Endothelial cell of umbilical vein (primary cell): ENCODE measurements at regions not wholly inside any gene's neighbourhood (a gene's known extent, or its start where the extent isn't known, plus 50 kb on each side); places are given as distances from the start of the nearest gene placed in this dataset.

Experiments used
- BruUV-seq: library from RNA; stranded (reverse); fragments of 400-500 nt; replicated peaks from 2 replicates; lab custom pipeline; 2021; lab: Mats Ljungman, UMichigan
- CTCF ChIA-PET: fragments of 300-600, 350-600 bp; sonication (Branson Sonifier 250); formaldehyde crosslinking; loops from one replicate; lab custom pipeline; 2021; ENCODE audit warnings: antibody characterized with exemption, inconsistent platforms; lab: Charles Lee
- POLR2A ChIA-PET: fragments of 300-600, 350-600 bp; sonication (Branson Sonifier 250); formaldehyde crosslinking; loops from one replicate; lab custom pipeline; 2021; ENCODE audit warnings: antibody characterized with exemption, inconsistent platforms; lab: Charles Lee
- DNase-seq: peaks from one replicate; pipeline ENCODE4 v3.0.0-alpha.2; 2011; ENCODE audit warnings: low read depth, low spot score
- FAIRE-seq: peaks from 2 replicates; lab custom pipeline; 2011; peaks lifted over from hg19 to GRCh38; lab: Jason Lieb, UNC
- H2AFZ ChIP-seq: 2 replicates; pipeline ENCODE4 v1.6.0; 2012; ENCODE audit warnings: low read depth, low read length, control low read depth, inconsistent platforms
- H3K27ac ChIP-seq: 2 replicates; pipeline ENCODE4 v1.5.1; 2011; ENCODE audit warnings: low read depth, mild to moderate bottlenecking, control low read depth, low read length, moderate library complexity; ENCODE audit not compliant: insufficient read depth
- H3K27me3 ChIP-seq, 2 experiments: 2 replicates each; pipeline versions ENCODE4 v1.6.0 to v1.6.1; 2011; ENCODE audit warnings: low read length in 2 of 2, mixed read lengths in 1 of 2; ENCODE audit not compliant: control insufficient read depth in 2 of 2, insufficient read depth in 2 of 2
- H3K36me3 ChIP-seq, 2 experiments: 2 replicates in 1 of 2; 3 replicates in 1 of 2; pipeline ENCODE4 v1.5.1; 2011; ENCODE audit warnings: low read length in 2 of 2, mild to moderate bottlenecking in 1 of 2, moderate library complexity in 1 of 2; ENCODE audit not compliant: control insufficient read depth in 2 of 2, insufficient read depth in 2 of 2; ENCODE audit errors: extremely low read depth in 1 of 2
- H3K4me1 ChIP-seq: 3 replicates; pipeline ENCODE4 v1.5.1; 2011; ENCODE audit warnings: mild to moderate bottlenecking, low read length; ENCODE audit not compliant: control insufficient read depth, insufficient read depth; ENCODE audit errors: extremely low read depth
- H3K4me2 ChIP-seq: 2 replicates; pipeline ENCODE4 v1.6.1; 2011; ENCODE audit warnings: low read length, control low read depth, mixed read lengths; ENCODE audit not compliant: insufficient read depth
- H3K4me3 ChIP-seq, 3 experiments: fragments of 200-600 bp in 1 of 3; sonication (generic), shearing (Covaris generic) in 1 of 3; replicated peaks in 1 of 3; 2 replicates each; pipeline ENCODE4 v1.5.1; 2011 to 2016; ENCODE audit warnings: control low read depth in 3 of 3, low read length in 3 of 3, mild to moderate bottlenecking in 2 of 3, inconsistent platforms in 1 of 3, low read depth in 1 of 3, moderate library complexity in 1 of 3; ENCODE audit not compliant: insufficient read depth in 1 of 3
- H3K79me2 ChIP-seq: 2 replicates; pipeline ENCODE4 v1.6.0; 2012; ENCODE audit warnings: low read length, inconsistent platforms; ENCODE audit not compliant: control insufficient read depth, insufficient read depth
- H3K9ac ChIP-seq: replicated peaks from 2 replicates; pipeline ENCODE3; 2011; ENCODE audit warnings: low read length, control low read depth; ENCODE audit not compliant: insufficient read depth; ENCODE audit errors: extremely low read depth
- H3K9me1 ChIP-seq: replicated peaks from 3 replicates; pipeline ENCODE4 v1.6.0; 2011; ENCODE audit warnings: mild to moderate bottlenecking, low read length; ENCODE audit not compliant: control insufficient read depth, insufficient read depth; ENCODE audit errors: extremely low read depth
- H3K9me3 ChIP-seq: replicated peaks from 2 replicates; pipeline ENCODE4 v1.5.1; 2012; ENCODE audit warnings: low read length, inconsistent platforms; ENCODE audit not compliant: control insufficient read depth, insufficient read depth
- H4K20me1 ChIP-seq: replicated peaks from 2 replicates; pipeline ENCODE3; 2011; ENCODE audit warnings: mild to moderate bottlenecking, low read length; ENCODE audit not compliant: control insufficient read depth, insufficient read depth; ENCODE audit errors: extremely low read depth
- EZH2 ChIP-seq: IDR thresholded peaks from 2 replicates; pipeline ENCODE4 v1.6.1; 2012; ENCODE audit warnings: borderline replicate concordance, low read depth, mild to moderate bottlenecking, moderate library complexity, low read length, inconsistent platforms; ENCODE audit not compliant: severe bottlenecking
- FOS ChIP-seq: IDR thresholded peaks from 2 replicates; pipeline ENCODE4 v1.6.1; 2011; ENCODE audit warnings: mild to moderate bottlenecking, low read length, moderate library complexity, borderline replicate concordance; ENCODE audit not compliant: insufficient read depth
- GATA2 ChIP-seq: IDR thresholded peaks from 2 replicates; pipeline ENCODE4 v1.7.0; 2011; ENCODE audit warnings: low read depth, mild to moderate bottlenecking, moderate library complexity, mixed read lengths, low read length; ENCODE audit not compliant: insufficient read length, insufficient read depth
- JUN ChIP-seq: IDR thresholded peaks from 2 replicates; pipeline ENCODE4 v1.6.1; 2011; ENCODE audit warnings: borderline replicate concordance, low read depth; ENCODE audit not compliant: insufficient read length, insufficient read depth
- MAX ChIP-seq: IDR thresholded peaks from 2 replicates; pipeline ENCODE4 v1.6.1; 2011; ENCODE audit not compliant: insufficient read depth, insufficient read length
- MYC ChIP-seq: IDR thresholded peaks from one replicate; pipeline ENCODE4 v1.6.1; 2011; ENCODE audit warnings: mild to moderate bottlenecking, low read depth, low read length
- POLR2A ChIP-seq: IDR thresholded peaks from 2 replicates; pipeline ENCODE4 v1.6.1; 2012; ENCODE audit warnings: low read depth, mild to moderate bottlenecking, control low read depth, low read length
- POLR2AphosphoS5 ChIP-seq: IDR thresholded peaks from 2 replicates; pipeline ENCODE4 v1.6.1; 2012; ENCODE audit warnings: low read depth, mild to moderate bottlenecking, control low read depth, low read length, moderate library complexity; ENCODE audit not compliant: insufficient read depth
- dilution Hi-C: fragments of 300-500 bp; cut with MboI; formaldehyde crosslinking; loops from one replicate; pipeline ENCODE4 v1.15.0; 2019; ENCODE audit warnings: low sequenced_read_pairs; ENCODE audit not compliant: extremely low pct_ligation_motif_present
- intact Hi-C: fragments of 100-400 bp; cut with micrococcal nuclease; formaldehyde crosslinking; loops from one replicate; pipeline ENCODE4 v1.10.0; 2022
- TF ChIP-seq, protein P1 (sequence below), 2 donors: IDR thresholded peaks; 1 replicate in 1 of 2; 2 replicates in 1 of 2; pipeline ENCODE4 v1.5.1; 2011; ENCODE audit warnings: low read length in 2 of 2, mild to moderate bottlenecking in 2 of 2, moderate library complexity in 2 of 2, control low read depth in 1 of 2, inconsistent platforms in 1 of 2, low read depth in 1 of 2; ENCODE audit not compliant: insufficient read depth in 1 of 2; ENCODE audit errors: extremely low read depth in 1 of 2

DNA sequence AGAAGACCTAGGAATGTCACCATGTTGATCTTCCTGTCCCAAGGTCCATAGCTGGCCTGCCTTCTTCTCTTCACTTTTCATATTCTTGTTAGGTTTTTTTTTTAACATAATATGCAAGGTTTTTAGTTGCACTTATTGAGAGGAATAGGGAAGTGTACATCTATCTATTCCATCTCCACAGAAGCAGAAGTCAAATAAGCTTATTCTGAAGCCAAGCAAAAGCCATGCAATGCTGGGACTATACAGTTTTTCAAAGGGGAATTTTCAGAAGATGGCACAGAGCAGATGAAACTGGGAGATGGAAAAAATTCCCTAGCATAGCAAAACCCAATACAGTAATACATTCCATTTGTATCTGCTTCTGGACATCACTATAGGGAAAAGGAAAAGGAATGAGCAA, 447.6 kb downstream of the GADD45G start:
- H4K20me1 ChIP-seq = no peaks in the 10 kb centered on the region
- FAIRE-seq (no peak), DNase-seq (no peak)
- no peaks in the 10 kb centered on the region for H3K9me1 ChIP-seq
- ChIA-PET POLR2A (no interaction called here), CTCF (interaction anchor here (1.7 to 1.9 kb wide), 2 partner anchors 12 to 449 kb away, joined by 5 to 7 read pairs; no protein-coding TSS in a partner anchor)
- no peaks in the 10 kb centered on the region for H3K27me3 ChIP-seq
- TF ChIP-seq POLR2A = no peak
- no peak for TF ChIP-seq POLR2AphosphoS5
- TF ChIP-seq GATA2 = no peak
- TF ChIP-seq MAX = no peak
- TF ChIP-seq MYC = no peak
- TF ChIP-seq, protein P1, sequence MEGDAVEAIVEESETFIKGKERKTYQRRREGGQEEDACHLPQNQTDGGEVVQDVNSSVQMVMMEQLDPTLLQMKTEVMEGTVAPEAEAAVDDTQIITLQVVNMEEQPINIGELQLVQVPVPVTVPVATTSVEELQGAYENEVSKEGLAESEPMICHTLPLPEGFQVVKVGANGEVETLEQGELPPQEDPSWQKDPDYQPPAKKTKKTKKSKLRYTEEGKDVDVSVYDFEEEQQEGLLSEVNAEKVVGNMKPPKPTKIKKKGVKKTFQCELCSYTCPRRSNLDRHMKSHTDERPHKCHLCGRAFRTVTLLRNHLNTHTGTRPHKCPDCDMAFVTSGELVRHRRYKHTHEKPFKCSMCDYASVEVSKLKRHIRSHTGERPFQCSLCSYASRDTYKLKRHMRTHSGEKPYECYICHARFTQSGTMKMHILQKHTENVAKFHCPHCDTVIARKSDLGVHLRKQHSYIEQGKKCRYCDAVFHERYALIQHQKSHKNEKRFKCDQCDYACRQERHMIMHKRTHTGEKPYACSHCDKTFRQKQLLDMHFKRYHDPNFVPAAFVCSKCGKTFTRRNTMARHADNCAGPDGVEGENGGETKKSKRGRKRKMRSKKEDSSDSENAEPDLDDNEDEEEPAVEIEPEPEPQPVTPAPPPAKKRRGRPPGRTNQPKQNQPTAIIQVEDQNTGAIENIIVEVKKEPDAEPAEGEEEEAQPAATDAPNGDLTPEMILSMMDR (IDR thresholded peaks at IDR 0.05; ENCODE audit: extremely low read depth in 1 of 2, insufficient read depth in 1 of 2, low read depth in 1 of 2, low read length in 2 of 2) = no peak
- no peak for TF ChIP-seq JUN
- TF ChIP-seq EZH2 = no peak
- TF ChIP-seq FOS = no peak
- intact Hi-C loops (no loop called here), dilution Hi-C loops (no loop called here)
- H3K4me2 ChIP-seq = no peak overlapping the region
- no peak overlapping the region for H3K27ac ChIP-seq
- no peak overlapping the region for H2AFZ ChIP-seq
- H3K9ac ChIP-seq = no peak overlapping the region
- no peaks in the 10 kb centered on the region for H3K36me3 ChIP-seq
- no TSS peak for BruUV-seq
- no peaks in the 10 kb centered on the region for H3K9me3 ChIP-seq
- no peaks in the 10 kb centered on the region for H3K79me2 ChIP-seq
- H3K4me3 ChIP-seq = no peak overlapping the region
- H3K4me1 ChIP-seq = no peaks in the 10 kb centered on the region
